ENCODE measurements at regions not wholly inside any gene's neighbourhood (a gene's known extent, or its start where the extent isn't known, plus 50 kb on each side); places are given as distances from the start of the nearest gene placed in this dataset.
"Not testable (repeated sequence)": the region's sequence is repeated elsewhere in the genome, so short reads cannot be mapped to it uniquely, and the experiment has no call there.

DNA sequence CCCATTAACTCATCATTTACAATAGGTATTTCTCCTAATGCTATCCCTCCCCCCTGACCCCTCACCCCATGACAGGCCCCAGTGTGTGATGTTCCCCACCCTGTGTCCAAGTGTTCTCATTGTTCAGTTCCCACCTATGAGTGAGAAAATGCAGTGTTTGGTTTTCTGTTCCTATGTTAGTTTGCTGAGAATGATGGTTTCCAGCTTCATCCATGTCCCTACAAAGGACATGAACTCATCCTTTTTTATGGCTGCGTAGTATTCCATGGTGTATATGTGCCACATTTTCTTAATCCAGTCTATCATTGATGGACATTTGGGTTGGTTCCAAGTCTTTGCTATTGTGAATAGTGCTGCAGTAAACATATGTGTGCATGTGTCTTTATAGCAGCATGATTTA is 378.3 kb downstream of the HLX start:
- DNase-seq (ENCODE audit: low spot score): not testable (repeated sequence)

DNA sequence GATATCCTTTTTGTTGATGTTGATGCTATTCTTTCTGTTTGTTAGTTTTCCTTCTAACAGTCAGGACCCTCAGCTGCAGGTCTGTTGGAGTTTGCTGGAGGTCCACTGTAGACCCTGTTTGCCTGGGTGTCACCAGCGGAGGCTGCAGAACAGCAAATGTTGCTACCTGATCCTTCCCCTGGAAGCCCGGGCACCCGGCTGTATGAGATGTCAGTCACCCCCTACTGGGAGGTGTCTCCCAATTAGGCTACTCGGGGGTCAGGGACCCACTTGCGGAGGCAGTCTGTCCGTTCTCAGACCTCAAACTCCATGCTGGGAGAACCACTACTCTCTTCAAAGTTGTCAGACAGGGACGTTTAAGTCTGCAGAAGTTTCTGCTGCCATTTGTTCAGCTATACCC is 383.4 kb downstream of the HLX start:
- not testable (repeated sequence) for DNase-seq (ENCODE audit: low spot score)

DNA sequence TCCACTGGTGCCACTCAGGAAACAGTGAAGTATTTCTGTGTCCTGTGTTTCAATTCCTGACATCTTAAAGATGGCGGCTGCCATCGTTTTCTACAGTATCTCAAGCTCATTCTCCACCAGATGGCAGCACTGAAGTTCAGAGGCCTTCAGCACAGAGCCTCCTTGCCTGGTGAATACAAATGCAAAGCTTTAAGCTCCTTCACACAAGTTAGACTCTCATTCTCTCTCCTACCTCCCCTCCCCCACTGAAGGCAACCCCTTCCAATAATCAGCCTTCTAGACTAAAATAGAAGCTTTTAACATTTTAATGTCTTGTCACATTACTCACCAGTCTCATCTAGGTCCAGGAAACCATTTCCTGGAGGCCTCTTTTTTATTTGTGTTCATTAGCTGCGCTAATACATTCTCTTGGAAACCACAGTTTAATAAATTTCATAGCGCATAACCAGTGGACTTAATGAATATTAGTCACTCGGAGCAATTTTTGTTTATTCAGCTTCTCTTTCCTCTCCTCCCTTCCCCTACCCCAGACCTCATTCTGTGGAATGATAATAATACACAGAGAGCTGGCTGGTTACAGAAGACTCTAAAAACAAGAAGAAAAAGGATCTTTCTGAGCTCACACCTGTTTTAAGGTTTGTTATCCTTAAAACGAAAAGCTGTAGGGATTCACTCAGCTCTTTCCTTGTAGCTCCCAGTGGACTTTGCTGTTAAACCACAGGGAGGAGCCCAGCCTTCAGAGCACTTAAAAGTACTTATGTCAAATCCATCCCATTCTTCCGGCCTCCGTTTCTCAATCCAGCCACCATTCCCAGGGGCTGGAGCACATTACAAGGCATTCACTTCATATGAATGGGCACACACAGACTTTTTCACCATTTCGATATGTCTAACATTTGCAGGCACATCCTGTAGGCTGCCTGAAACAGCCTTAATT is 384.9 kb downstream of the HLX start:
- DNase-seq (ENCODE audit: low spot score): peak; percentile 87

DNA sequence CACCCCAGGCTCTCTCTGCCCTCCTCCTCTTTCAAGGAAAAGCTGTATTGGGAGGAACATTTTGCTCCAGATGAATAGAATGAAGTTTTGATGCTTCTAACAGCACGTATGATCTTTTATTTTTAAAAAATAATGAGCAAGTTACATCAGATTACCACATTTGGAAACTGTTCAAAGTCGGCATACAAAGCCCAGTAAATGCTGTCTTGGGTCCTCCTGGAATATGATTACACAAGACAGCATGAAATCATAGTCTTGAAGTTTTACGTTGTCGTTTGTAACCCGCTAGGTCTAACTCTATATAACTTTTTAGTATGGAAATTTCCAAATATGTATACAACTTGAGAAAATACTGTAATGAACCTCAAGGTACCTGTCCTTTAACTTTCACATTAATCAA is 385.6 kb downstream of the HLX start:
- DNase-seq (ENCODE audit: low spot score): no peak

DNA sequence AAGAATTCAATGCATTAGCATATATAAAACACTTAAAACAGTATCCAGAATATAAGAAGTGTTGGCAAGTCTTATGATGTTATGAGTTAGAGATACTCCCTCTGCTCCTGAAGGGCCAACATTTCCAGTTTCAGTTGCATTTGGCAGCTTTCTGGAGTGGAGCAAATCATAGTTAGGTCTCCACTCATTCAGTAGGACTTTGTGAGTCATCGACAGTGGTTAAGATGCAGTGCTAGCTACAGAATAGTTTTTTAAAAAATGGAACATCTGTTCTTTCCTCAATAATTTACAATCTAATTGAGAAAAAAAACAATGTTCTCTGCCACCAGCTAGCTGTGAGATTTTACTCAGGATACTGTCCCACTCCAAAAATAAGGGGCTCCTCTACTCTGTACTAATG is 389.1 kb downstream of the HLX start:
- DNase-seq (ENCODE audit: low spot score): no peak

DNA sequence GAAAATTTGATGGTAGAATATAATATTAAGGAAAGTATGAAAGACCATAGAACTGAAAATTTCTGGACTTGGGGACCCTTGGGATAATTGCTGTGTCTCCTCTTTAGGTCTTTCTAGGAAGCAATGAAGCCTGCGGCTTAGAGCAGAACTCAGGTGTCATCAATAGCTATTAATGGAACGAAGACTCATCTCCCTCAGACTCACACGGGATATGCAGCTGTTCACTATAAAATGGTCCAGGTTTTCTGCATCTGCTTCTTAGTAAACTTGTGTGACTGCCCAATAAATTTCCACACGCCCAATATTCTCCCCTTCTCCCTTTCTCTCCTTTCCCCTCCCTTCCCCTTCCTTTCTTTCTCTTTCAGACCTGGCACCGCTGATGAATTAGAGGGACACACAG is 392.5 kb downstream of the HLX start:
- no peak for DNase-seq (ENCODE audit: low spot score)

DNA sequence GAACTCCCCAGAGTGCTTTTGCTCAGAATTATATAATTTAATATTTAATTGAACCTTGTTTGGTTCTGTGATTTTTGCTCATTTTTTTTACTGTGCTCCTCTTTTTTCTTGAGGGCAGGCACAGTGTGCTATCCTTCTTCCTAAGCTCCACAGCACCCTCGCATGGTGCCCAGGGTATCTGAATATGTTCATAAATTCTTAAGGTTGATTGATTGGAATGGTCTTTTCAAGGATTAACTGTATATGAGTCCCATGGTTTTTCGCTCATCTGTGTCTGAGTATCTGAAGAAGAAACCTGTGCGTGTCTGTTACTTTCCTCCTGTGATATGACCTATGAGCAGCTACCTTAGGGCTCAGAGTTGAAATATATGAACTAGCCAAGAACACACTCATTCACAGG is 393.7 kb downstream of the HLX start:
- no peak for DNase-seq (ENCODE audit: low spot score)

DNA sequence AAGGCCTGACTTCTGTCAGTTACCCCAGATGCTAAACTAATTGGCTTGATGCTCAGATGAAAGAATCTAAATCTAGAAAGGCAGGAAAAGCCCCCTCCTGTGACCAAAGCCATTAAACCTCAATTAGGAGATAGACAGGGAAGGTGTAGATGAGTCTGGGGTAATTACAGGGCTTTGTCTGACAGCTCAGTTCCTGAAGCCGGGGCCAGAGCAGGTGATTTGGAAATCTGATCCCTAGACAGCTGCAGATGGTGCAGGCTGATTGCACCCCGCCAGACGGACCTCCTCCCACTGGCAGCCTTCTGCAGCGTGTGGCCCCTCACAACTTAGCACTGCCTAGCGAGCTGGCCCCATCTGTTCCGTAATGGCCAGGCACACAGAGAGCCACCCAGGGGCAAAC is 395.1 kb downstream of the HLX start:
- no peak for DNase-seq (ENCODE audit: low spot score)

DNA sequence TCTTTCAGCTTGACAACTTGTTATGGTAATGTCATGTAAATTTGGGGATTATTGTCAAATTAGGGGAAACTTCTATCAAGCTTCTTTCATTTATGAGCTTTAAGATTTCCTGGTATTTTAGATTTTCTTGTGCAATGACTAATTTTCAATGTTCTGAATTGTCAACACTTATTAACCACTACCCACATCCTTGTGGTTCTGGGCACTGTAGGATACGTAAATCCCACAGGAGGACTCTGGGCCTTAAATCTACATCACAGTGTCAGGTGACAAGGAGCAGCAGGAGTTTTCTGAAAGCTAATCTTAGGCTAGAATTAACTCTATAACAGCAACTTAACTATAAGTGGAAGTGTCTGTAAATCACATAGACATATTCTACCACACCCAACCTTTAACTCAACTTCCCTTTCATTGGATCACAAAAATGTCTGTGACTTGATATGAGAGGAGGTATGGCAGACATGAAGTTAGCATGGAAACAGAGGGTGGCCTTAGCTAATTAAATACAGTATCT is 397.7 kb downstream of the HLX start:
- DNase-seq (ENCODE audit: low spot score): no peak

DNA sequence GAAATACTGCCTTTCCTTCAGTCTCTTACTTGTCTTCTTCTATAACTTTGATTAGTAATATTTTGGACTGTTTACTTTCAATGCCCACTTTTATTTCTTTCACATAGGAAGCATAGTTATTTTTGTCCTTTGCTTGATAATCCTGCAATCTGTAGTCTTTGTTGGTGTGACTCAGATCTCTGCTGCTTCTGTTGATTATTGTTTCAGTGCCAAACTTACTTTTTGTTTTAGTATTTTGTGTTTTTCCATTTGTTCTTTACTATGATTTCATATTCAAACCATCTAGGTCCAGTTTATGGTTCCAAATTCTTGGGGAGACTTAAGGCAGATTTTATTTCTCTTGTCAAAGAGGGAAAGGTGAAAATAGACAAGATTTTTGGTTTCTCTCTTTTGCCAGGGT is 399.9 kb downstream of the HLX start:
- no peak for DNase-seq (ENCODE audit: low spot score)

DNA sequence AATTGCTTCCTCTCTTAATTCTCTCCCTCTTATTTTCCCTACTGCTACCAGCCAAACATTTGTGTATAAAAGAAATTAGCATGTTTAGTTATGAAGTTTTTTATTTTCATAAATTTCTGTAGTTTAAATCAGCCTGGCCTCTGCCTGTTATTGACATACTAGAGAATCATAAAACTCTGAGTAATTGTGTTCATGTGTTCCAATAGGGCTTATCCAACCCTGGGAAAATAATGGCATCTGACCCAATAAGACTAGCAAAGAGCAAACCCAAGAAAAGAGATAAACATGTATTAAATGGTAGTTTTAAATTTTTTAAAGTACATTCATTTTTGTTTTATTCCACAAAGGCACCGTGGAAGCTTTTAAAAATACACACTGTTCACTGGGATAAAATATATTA is 404.3 kb downstream of the HLX start:
- DNase-seq (ENCODE audit: low spot score): peak; percentile 4

DNA sequence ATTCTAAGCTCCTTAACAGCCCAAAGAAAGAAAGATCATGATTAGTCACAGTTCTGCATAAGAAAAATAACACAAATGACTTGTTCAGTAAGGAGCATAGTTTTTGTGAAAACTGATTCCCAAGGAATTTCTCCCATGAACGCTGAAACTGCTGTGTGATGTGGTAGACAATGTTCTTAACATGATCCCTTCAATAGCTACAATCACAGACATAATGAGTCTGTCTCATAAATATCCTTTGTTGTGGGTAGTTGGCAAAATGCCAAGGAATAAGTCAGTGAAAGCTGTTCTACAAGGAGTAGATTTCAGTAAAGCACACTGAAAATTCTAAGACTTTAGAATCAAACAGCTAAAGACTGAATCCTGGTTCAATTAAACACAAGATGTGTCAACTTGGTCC is 404.8 kb downstream of the HLX start:
- DNase-seq (ENCODE audit: low spot score): peak; percentile 72

DNA sequence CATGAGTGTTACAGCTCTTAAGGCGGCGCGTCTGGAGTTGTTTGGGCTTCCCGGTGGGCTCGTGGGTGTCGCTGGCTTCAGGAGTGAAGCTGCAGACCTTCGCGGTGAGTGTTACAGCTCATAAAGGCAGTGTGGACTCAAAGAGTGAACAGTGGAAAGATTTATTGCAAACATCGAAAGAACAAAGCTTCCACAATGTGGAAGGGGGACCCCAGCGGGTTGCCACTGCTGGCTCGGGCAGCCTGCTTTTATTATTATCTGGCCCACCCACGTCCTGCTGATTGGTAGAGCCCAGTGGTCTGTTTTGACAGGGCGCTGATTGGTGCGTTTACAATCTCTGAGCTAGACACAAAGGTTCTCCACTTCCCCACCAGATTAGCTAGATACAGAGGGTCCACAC is 405.7 kb downstream of the HLX start:
- DNase-seq (ENCODE audit: low spot score): not testable (repeated sequence)

DNA sequence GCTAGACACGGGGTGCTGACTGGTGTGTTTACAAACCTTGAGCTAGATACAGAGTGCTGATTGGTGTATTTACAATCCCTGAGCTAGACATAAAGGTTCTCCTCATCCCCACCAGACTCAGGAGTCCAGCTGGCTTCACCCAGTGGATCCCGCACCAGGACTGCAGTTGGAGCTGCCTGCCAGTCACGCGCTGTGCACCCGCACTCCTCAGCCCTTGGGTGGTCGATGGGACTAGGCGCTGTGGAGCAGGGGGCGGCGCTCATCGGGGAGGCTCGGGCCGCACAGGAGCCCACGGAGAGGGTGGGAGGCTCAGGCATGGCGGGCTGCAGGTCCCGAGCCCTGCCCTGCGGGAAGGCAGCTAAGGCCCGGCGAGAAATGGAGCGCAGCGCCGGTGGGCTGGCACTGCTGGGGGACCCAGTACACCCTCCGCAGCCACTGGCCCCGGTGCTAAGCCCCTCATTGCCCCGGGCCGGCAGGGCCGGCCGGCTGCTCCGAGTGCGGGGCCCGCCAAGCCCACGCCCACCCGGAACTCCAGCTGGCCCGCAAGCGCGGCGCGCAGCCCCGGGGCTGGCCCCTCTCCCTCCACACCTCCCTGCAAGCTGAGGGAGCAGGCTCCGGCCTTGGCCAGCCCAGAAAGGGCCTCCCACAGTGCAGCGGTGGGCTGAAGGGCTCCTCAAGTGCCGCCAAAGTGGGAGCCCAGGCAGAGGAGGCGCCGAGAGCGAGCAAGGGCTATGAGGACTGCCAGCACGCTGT is 406.4 kb downstream of the HLX start:
- not testable (repeated sequence) for DNase-seq (ENCODE audit: low spot score)

DNA sequence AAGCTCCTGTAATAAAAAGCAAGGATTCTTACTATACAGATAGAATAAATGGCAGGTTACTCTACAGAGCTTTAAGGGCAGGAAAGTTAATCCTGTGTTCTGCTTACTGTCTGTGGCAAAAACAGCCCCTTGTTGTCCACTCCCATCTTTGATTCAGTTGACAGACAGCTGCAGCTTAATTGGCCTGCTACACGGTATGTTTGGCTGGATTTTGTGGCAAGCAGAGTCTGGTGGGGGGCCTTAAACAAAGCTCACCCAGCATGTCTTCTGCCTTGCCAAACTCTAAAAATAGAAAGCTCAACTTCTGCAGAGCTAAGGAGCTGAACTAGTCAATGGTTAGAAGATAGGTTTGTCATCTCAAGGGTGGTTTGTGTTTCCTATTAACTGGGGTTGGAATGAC is 407.2 kb downstream of the HLX start:
- DNase-seq (ENCODE audit: low spot score): no peak

DNA sequence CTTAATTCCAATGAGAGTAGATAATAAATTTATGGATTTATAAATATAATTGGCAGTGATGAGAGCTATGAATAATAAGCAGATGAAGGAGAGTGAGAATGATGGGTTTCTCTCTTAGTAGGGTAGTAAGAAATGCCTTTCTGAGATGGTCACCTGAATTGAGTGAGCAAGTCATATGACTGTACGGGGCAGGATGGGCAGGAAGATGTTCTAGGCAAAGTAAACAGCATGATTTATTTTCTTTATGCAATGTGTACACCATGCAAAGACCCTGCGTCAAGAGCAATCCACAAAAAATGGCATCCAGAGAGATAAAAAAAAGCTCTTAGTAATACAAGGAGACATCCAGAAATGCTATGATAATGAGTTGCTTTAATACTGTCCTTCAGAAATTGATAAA is 409.9 kb downstream of the HLX start:
- DNase-seq (ENCODE audit: low spot score): no peak

DNA sequence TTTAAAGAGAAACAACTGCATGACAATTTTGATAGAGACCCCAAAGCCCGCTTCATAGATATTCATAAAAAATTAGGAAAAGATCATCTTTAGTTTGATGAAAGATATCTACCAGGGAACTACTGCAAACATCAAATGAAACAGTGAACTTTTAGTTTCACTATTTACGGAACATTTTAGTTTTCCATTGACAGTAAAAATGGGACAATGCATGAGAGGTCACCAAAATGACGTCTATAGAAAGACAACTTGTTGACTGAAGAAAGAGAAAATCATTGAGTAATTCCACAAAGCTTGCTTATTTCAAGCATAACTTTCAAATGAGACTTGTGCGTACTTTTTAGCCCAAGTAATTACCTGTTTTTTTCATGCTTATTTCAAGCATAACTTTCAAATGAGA is 411.4 kb downstream of the HLX start:
- no peak for DNase-seq (ENCODE audit: low spot score)

DNA sequence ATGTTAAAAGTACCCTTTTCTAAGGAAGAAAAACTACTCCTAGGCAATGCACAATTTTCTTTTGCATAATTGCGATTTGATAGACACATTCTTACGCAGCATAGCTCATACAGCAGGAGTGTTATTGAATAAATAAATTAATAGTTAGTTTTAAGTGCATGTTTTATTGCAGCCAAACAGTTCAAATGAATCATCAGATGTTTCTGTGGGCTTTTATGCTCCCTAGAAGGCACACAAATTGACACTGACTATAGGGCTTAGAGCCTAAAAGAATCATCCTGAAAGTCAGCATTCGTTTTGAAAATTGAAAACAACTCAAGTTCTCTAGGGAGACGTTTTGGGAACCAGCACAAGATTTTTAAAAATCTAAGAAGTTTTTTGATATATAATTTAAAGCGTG is 411.9 kb downstream of the HLX start:
- no peak for DNase-seq (ENCODE audit: low spot score)

DNA sequence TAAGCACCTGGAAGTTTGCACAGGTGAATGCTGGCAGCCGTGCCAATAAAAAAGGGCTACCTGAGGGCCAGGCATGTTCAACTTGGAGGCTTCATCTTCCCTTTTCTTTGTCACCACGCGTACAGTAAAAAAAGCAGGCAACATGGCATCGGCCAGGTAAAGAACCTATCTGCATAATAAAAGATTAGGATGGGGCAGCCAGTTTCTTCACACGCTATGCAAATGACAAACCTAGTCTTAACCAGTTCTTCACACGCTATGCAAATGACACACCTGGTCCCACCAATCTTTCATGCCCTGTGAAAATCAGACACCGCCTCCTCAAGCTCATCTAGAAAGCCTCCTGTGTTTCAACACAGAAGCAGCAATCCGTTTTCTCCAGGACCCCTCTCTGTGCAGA is 413.4 kb downstream of the HLX start:
- no peak for DNase-seq (ENCODE audit: low spot score)

DNA sequence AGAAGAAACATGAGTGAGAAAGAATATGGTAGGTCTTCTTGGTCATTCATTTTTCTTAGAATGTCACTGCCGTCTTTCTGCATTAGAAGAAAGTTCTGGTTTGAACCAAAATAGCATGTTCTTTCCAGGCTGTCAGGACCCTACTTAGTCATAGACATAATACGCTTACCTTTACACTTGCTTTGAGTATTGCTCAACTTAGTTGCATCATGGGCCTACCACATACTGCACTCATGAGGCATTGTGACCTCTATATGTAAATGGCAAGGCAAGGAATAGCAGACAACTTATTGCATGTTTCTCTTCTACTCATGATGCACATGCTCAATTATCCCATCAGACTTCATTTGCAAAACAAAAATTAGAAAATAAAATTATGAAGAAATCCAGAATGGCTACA is 415.0 kb downstream of the HLX start:
- DNase-seq (ENCODE audit: low spot score): no peak

DNA sequence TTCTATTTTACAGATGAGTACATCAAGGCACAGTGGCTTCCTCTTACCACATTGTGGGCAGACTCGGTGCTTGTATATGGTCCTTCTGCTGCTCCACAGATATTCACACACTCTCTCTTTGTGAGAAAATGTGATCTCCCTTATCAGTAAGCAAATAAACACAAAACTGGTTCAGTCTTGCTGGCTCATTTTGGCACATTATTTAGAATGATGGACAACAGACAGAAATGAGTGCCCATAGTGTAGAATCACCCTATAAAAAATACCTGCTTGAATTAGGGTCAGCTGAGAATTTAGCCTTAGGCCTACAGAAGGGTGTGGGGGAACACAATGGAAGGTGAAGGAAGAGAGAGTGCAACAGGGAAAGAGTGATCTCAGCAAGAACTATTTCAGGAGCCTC is 423.1 kb downstream of the HLX start:
- no peak for DNase-seq (ENCODE audit: low spot score)

DNA sequence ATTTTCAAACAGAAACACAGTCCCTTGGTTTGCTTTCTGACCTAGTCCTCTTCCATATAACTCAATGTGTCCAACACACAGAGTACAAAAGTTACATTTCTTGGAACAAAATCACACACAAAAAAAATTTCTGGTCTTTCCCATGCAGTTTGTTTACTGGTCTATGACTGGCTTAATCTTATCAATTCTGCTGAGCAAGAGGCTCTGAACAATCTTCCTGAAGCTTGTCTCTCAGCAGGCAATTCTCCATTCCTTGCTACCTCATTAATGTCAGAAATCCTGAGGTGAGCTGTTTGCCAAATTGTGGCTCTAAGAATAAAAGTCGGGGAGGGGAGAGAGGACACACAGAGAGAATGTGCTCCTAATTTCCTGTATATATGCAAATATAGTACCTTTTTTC is 423.6 kb downstream of the HLX start:
- DNase-seq (ENCODE audit: low spot score): no peak

DNA sequence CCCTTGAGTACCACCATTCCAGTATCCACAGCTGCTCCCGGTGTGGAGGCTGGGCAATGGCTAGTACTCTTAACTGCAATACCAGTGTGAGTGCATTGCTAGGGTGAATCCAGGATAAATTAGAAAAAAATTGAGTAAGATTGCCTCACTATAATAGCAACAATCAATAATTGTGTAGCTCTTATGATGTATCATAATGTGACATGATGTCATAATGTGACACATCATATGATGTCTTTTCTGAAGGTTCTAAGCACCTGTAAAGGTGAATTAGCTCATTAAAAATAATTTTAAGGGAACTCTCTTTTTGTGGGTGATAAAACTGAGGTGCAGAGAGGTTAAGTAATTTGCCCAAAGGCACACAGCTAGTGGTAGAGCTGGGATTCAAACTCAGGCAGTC is 424.4 kb downstream of the HLX start:
- no peak for DNase-seq (ENCODE audit: low spot score)

All from globus pallidus (tissue), 1 donor.